DLD1 (cell line): ENCODE measurements at regions not wholly inside any gene's neighbourhood (a gene's known extent, or its start where the extent isn't known, plus 50 kb on each side); places are given as distances from the start of the nearest gene placed in this dataset.

Source experiments
- in situ Hi-C: cut with HindIII; loops from 2 replicates; pipeline ENCODE4 v1.10.0; 2017; ENCODE audit warnings: low sequenced_read_pairs

GRCh38 chr14:22478670-22479069, 110.4 kb downstream of the DAD1 start:
- in situ Hi-C loops: no loop called here

GRCh38 chr14:22478247-22478646, 110.8 kb downstream of the DAD1 start:
- in situ Hi-C loops: no loop called here

- in situ Hi-C loops: no loop called here
Measured at GRCh38 chr14:22477569-22478194, 111.3 kb downstream of the DAD1 start.

GRCh38 chr14:22476887-22477286, 112.1 kb downstream of the DAD1 start:
- in situ Hi-C loops: no loop called here

GRCh38 chr14:22476005-22476751, 112.8 kb downstream of the DAD1 start:
- in situ Hi-C loops: no loop called here

GRCh38 chr14:22475381-22475780, 113.6 kb downstream of the DAD1 start:
- in situ Hi-C loops: no loop called here

- in situ Hi-C loops: no loop called here
Measured at GRCh38 chr14:22474730-22475351, 114.2 kb downstream of the DAD1 start.

- in situ Hi-C loops: no loop called here
Measured at GRCh38 chr14:22472935-22473854, 115.8 kb downstream of the DAD1 start.

- in situ Hi-C loops: no loop called here
Measured at GRCh38 chr14:22472466-22472865, 116.6 kb downstream of the DAD1 start.

- in situ Hi-C loops: no loop called here
Measured at GRCh38 chr14:22471545-22472121, 117.4 kb downstream of the DAD1 start.

GRCh38 chr14:22469538-22470303, 119.3 kb downstream of the DAD1 start:
- in situ Hi-C loops: no loop called here

GRCh38 chr14:22468830-22469229, 120.2 kb downstream of the DAD1 start:
- in situ Hi-C loops: no loop called here

GRCh38 chr14:22466491-22466890, 122.5 kb downstream of the DAD1 start:
- in situ Hi-C loops: no loop called here

- in situ Hi-C loops: no loop called here
Measured at GRCh38 chr14:22465201-22465840, 123.7 kb downstream of the DAD1 start.

- in situ Hi-C loops: no loop called here
Measured at GRCh38 chr14:22464422-22465142, 124.4 kb downstream of the DAD1 start.

GRCh38 chr14:22463763-22464173, 125.3 kb downstream of the DAD1 start:
- in situ Hi-C loops: no loop called here

GRCh38 chr14:22462923-22463322, 126.1 kb downstream of the DAD1 start:
- in situ Hi-C loops: no loop called here

- in situ Hi-C loops: no loop called here
Measured at GRCh38 chr14:22460461-22461195, 128.4 kb downstream of the DAD1 start.
